ENCODE measurements at regions not wholly inside any gene's neighbourhood (a gene's known extent, or its start where the extent isn't known, plus 50 kb on each side); places are given as distances from the start of the nearest gene placed in this dataset.
"Not testable (repeated sequence)": the region's sequence is repeated elsewhere in the genome, so short reads cannot be mapped to it uniquely, and the experiment has no call there.

GRCh38 chr2:63738019-63738418, 103.7 kb upstream of the UGP2 start:
- DNase-seq (ENCODE audit: low read depth in 2 of 2): no peak

- DNase-seq (ENCODE audit: low read depth in 2 of 2): not testable (repeated sequence)
These were observed 102.5 kb upstream of the UGP2 start for GRCh38 chr2:63739180-63739579.

- DNase-seq (ENCODE audit: low read depth in 2 of 2): no peak
These were observed 101.7 kb upstream of the UGP2 start for GRCh38 chr2:63740020-63740419.

GRCh38 chr2:63740943-63741342, 100.8 kb upstream of the UGP2 start:
- no peak for DNase-seq (ENCODE audit: low read depth in 2 of 2)

- peak in 1 of 2 donors; percentile 75 for DNase-seq (ENCODE audit: low read depth in 2 of 2)
These were observed 99.7 kb upstream of the UGP2 start for GRCh38 chr2:63741884-63742579.

GRCh38 chr2:63742580-63742976, 99.1 kb upstream of the UGP2 start:
- DNase-seq (ENCODE audit: low read depth in 2 of 2): no peak

- no peak for DNase-seq (ENCODE audit: low read depth in 2 of 2)
These were observed 98.3 kb upstream of the UGP2 start for GRCh38 chr2:63743170-63743981.

GRCh38 chr2:63743982-63744966, 97.4 kb upstream of the UGP2 start:
- DNase-seq (ENCODE audit: low read depth in 2 of 2): no peak

GRCh38 chr2:63746548-63746947, 95.1 kb upstream of the UGP2 start:
- not testable (repeated sequence) for DNase-seq (ENCODE audit: low read depth in 2 of 2)

GRCh38 chr2:63751901-63752300, 89.8 kb upstream of the UGP2 start:
- DNase-seq (ENCODE audit: low read depth in 2 of 2): no peak

GRCh38 chr2:63755216-63755615, 86.5 kb upstream of the UGP2 start:
- no peak for DNase-seq (ENCODE audit: low read depth in 2 of 2)

- DNase-seq (ENCODE audit: low read depth in 2 of 2): no peak
These were observed 85.7 kb upstream of the UGP2 start for GRCh38 chr2:63755965-63756364.

- DNase-seq (ENCODE audit: low read depth in 2 of 2): peak in 1 of 2 donors; percentile 71
These were observed 78.2 kb upstream of the UGP2 start for GRCh38 chr2:63763391-63763941.

- no peak for DNase-seq (ENCODE audit: low read depth in 2 of 2)
These were observed 77.1 kb upstream of the UGP2 start for GRCh38 chr2:63764630-63765029.

GRCh38 chr2:63765117-63765516, 76.6 kb upstream of the UGP2 start:
- DNase-seq (ENCODE audit: low read depth in 2 of 2): no peak

- DNase-seq (ENCODE audit: low read depth in 2 of 2): no peak
These were observed 74.4 kb upstream of the UGP2 start for GRCh38 chr2:63767307-63767706.

GRCh38 chr2:63768051-63768450, 73.6 kb upstream of the UGP2 start:
- DNase-seq (ENCODE audit: low read depth in 2 of 2): no peak

GRCh38 chr2:63769915-63770314, 71.8 kb upstream of the UGP2 start:
- no peak for DNase-seq (ENCODE audit: low read depth in 2 of 2)

GRCh38 chr2:63772061-63772460, 69.6 kb upstream of the UGP2 start:
- DNase-seq (ENCODE audit: low read depth in 2 of 2): no peak

- no peak for DNase-seq (ENCODE audit: low read depth in 2 of 2)
These were observed 66.5 kb upstream of the UGP2 start for GRCh38 chr2:63775191-63775590.

- no peak for DNase-seq (ENCODE audit: low read depth in 2 of 2)
These were observed 65.3 kb upstream of the UGP2 start for GRCh38 chr2:63776382-63776781.

- DNase-seq (ENCODE audit: low read depth in 2 of 2): no peak
These were observed 63.9 kb upstream of the UGP2 start for GRCh38 chr2:63777816-63778215.

Measured in lung microvascular endothelial cell (primary cell).